ENCODE measurements at regions not wholly inside any gene's neighbourhood (a gene's known extent, or its start where the extent isn't known, plus 50 kb on each side); places are given as distances from the start of the nearest gene placed in this dataset.

DNA sequence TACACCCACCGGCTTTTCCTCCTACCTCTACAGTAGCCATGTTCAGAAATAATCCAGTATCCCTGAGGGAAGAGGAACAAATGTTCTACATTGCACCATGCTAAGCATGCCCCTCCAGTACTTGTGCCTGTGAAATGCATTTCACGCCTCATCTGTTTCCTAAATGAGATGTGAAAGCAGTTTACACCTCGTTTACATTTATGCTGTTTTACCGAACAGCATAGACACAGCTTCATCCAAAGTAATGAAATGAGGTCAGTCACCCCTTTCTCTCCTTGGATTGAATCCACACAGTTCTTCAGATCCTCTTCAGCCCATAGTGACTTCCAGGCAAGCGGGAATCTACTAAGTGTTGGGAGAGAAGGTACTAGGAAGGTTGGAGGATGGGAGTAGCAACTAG is 514.3 kb downstream of the PDCD6IP start:
- ATAC-seq (no peak), DNase-seq (no peak)
- intact Hi-C loops (cut with DNase I), result no loop called here
- no peak overlapping the region for H3K4me3 ChIP-seq
- no peaks in the 10 kb centered on the region for H3K27me3 ChIP-seq (ENCODE audit: insufficient read depth in 3 of 3, low read length in 2 of 3)
- TF ChIP-seq CTCF (IDR thresholded peaks at IDR 0.05), result no peak
- H3K4me1 ChIP-seq, result no peaks in the 10 kb centered on the region
- 37 to 42% (median 38%) methylated on average over 5 of the region's 5 CpGs for WGBS, 3 donors
- H3K36me3 ChIP-seq (ENCODE audit: insufficient read depth in 1 of 2, low read depth in 1 of 2), result no peaks in the 10 kb centered on the region
- no peak overlapping the region for H3K27ac ChIP-seq
- H3K9me3 ChIP-seq, result no peaks in the 10 kb centered on the region

DNA sequence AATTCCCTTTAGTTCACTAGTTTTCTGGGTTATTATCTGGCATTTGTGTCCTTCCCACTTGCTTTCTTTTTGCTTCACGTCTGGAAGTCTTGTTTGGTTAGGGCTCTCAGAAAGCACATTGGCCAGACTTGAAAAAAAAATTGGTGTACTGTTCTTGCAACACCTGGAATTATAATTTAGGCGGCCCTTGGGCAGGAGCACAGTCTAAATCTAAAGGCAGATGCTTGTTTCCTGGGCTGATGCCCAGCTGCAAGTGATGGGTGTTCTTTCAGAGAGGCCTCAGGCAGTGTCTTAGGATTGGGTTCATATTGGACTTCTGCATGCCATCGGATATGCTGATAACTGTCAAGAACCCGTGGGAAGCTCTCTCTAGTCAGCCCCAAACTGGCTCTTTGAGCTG is 521.5 kb downstream of the PDCD6IP start:
- Histone ChIP-seq H3K4me3 (no peak overlapping the region), H3K27me3 (ENCODE audit: insufficient read depth in 3 of 3, low read length in 2 of 3) (no peaks in the 10 kb centered on the region), H3K27ac (no peak overlapping the region), H3K9me3 (no peaks in the 10 kb centered on the region), H3K4me1 (no peaks in the 10 kb centered on the region), H3K36me3 (ENCODE audit: insufficient read depth in 1 of 2, low read depth in 1 of 2) (no peaks in the 10 kb centered on the region)
- no peak for DNase-seq
- WGBS, 3 donors, result 53 to 60% (median 57%) methylated on average over 4 of the region's 4 CpGs
- TF ChIP-seq CTCF (IDR thresholded peaks at IDR 0.05), result no peak
- no peak for ATAC-seq
- intact Hi-C loops (cut with DNase I), result no loop called here

- intact Hi-C loops (cut with DNase I), result no loop called here
- H3K4me1 ChIP-seq, result no peaks in the 10 kb centered on the region
- no peak overlapping the region for H3K27ac ChIP-seq
- H3K9me3 ChIP-seq, result no peaks in the 10 kb centered on the region
- WGBS, 3 donors, result 58 to 65% (median 64%) methylated on average over 2 of the region's 2 CpGs
- ATAC-seq (no peak), DNase-seq (no peak)
- no peaks in the 10 kb centered on the region for H3K27me3 ChIP-seq (ENCODE audit: insufficient read depth in 3 of 3, low read length in 2 of 3)
- no peak for TF ChIP-seq CTCF (IDR thresholded peaks at IDR 0.05)
- no peak overlapping the region for H3K4me3 ChIP-seq
- H3K36me3 ChIP-seq (ENCODE audit: insufficient read depth in 1 of 2, low read depth in 1 of 2), result no peaks in the 10 kb centered on the region
These were observed 525.1 kb downstream of the PDCD6IP start for GRCh38 chr3:34323517-34323916.

DNA sequence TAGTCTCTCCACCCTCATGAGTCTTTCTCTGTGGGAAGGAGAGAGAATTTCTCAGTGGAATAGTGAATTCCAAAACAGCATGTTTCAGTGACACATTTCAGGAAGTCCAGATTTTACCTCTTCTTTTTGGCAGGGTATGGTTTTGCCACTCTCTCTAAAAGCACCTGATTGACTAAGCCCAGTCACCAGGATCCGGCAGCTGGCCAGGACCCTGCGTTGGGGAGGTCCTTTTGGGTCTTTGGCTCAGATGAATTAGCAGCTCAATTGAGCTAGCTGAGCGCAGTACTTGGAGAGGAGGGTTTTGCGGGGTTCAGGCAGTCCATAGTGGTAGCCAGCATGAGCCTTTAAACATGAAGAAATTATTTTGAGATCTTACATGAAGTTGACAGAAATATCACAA is 548.2 kb downstream of the PDCD6IP start:
- no peaks in the 10 kb centered on the region for H3K4me1 ChIP-seq
- no peak overlapping the region for H3K27ac ChIP-seq

More for the DNA sequence above, 548.2 kb downstream of the PDCD6IP start:
- no peak for DNase-seq
- no peaks in the 10 kb centered on the region for H3K36me3 ChIP-seq (ENCODE audit: insufficient read depth in 1 of 2, low read depth in 1 of 2)
- H3K9me3 ChIP-seq, result no peaks in the 10 kb centered on the region
- H3K4me3 ChIP-seq, result no peak overlapping the region
- no peaks in the 10 kb centered on the region for H3K27me3 ChIP-seq (ENCODE audit: insufficient read depth in 3 of 3, low read length in 2 of 3)
- intact Hi-C loops (cut with DNase I), result no loop called here
- no peak for TF ChIP-seq CTCF (IDR thresholded peaks at IDR 0.05)
- 75 to 86% (median 83%) methylated on average over 4 of the region's 4 CpGs for WGBS, 3 donors
- ATAC-seq, result no peak
